ENCODE measurements at regions not wholly inside any gene's neighbourhood (a gene's known extent, or its start where the extent isn't known, plus 50 kb on each side); places are given as distances from the start of the nearest gene placed in this dataset.

DNA sequence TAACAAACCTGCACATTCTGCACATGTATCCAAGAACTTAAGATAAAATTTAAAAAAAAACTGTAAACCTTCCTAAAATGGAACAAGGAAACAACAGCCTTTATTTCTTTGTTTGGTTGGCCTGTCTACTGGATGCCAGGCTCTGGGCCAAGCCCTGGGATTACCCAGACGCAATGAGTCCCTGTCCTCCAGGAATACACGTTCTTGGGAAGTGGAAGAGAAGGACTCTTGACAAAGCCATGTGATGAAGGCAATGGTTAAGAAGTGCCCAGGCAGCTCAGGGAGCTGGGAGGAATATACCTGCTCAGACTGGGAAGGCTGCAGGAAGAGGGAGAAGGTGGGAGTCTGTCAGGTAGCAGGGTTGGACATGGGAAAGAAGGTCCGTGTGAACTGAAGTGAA, 115.4 kb downstream of the AXIN2 start:
- no peak for DNase-seq (ENCODE audit: low read depth in 2 of 2)

DNA sequence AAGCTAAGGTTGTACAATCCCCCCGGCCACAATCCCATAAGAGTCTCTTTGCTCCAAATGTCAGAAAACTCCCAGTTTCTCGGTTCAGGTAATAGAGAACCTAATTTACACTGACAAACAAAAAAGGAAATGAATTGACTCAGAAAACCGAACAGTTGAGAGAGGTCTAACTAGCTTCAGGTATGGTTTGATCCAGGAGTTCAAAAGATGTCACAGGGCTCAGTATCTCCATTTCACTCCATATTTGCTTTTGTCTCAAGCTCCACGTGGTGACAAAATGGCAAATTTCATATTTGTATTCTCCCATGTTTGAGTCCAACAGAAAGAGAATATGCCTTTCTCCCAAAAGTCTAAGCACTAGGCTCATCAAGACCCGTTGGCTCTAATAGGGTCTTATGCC, 117.4 kb downstream of the AXIN2 start:
- no peak for DNase-seq (ENCODE audit: low read depth in 2 of 2)

DNA sequence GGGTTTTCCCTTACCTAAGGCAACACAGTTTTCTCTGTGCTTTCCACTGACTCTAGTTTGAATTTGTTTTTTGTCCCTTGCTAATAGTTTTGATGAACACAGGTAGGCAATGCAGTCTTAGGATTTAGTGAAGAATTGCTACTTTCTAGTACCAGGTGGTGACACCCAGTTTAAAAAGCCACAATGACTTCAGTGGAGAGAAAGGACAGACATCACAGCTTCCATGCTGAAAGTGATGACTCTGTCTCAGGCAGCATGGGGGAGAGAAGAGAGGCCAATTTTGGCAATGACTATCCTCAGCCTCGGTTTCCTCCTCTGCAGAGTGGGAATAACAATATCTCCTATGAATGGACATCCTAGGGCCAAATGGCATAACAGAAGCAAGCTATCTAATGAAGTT, 118.8 kb downstream of the AXIN2 start:
- no peak for DNase-seq (ENCODE audit: low read depth in 2 of 2)

DNA sequence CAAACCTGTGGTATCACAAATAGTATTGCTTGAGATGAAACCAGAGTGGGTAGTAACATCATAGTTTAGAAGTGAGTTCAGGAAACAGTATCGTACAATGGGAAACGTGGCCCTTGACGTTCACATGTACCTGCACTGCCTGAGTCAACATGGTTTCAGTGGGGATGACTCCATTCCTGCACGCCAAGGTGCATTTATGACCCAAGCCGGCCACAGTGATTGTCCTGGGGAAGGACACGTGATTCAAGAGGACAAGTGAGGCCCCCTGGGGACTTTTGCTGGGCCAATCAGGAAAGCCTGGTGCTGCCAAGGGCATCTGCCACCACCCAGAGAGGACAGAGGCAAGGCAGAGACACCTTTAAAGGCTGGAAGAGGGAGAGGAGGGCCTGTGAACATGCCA, 119.2 kb downstream of the AXIN2 start:
- DNase-seq (ENCODE audit: low read depth in 2 of 2): no peak

DNA sequence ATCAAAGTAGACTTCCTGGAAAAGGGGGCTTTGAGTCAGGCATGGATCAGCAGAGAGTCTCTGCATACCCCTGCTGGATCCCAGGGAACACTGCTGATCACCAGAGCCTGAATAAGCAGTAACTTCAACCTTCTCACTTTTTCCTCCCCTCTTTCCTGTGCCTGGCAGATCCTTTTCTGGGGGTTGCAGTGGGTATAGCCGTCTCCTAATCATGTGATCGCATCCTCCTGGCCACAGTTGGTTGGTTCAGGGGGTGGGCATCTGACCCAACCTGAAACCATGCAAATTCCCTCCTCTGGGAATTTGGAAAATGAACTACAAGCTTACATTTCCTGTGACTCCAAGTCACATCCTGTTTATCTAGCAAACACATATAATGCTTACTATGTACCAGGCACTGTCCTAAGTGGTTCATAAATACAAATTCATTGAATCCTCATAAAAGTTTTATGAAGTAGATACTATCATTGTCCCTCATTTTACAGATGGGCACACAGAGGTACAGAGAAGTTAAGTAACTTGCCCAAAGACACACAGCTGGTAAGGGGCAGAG, 120.3 kb downstream of the AXIN2 start:
- DNase-seq (ENCODE audit: low read depth in 2 of 2): no peak

DNA sequence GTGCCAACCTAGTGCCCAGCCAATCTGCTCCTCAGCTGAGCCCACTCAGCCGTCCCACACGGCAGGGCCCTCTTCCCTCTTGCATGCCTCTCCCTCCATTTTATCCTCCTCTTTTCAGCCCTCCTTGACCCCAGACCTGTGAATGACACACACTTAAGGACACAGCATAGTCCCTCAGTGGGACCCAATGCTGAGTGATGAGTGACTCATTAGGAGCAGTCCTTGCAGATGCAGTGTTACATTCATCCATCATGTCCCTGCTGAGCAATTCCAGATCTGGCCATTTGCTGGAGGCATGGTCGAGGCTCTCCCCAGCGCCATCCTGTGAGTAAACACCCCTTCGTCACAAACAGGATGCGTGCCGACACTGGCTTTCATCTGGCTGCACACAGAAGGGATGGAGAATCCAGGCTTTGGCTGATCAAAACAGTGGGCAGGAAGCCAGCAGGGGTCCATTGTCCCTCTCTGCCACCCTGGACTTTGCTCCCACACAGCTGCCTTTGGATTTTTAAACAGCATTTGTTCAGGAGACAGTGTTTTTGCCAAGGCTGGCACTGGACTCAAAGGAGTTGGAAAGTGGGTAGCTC, 122.6 kb downstream of the AXIN2 start:
- DNase-seq (ENCODE audit: low read depth in 2 of 2): no peak

DNA sequence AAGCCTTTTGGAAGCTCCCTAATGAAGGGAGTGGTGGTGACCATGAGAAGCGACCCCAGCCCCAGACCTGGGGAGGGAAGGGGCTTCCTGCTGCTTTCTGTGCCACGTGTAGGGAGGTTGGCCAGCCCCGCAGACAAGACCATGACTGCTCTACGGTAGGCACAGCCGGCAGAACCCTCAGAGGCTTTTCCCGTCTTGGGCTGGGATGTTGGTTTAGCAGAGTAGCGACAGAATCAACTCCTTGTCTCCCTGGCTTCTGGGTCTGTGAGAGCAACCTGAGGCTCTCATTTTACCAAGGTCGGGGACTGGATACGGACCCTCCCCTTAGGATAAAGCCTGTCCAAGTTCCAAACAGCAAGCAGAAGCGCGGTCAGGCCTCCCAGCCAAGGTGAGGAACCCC, 123.3 kb downstream of the AXIN2 start:
- no peak for DNase-seq (ENCODE audit: low read depth in 2 of 2)

DNA sequence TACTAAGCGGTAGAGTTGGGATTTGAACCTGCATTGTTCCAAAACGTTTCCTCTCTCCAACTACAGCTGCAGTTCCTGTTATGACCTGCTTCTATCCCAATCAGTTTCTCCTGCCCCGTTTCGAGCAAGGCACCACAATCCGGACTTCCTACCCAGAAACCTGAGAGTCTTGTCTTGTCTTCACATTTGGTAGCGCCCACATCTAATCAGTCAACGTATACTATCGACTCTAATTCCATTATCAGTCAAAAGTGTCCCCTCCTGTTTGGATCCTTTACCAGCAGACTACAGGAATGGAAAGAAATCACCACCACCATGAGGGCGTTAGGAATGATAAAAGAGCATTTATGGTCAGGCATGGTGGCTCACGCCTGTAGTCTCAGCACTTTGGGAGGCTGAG, 124.6 kb downstream of the AXIN2 start:
- no peak for DNase-seq (ENCODE audit: low read depth in 2 of 2)

DNA sequence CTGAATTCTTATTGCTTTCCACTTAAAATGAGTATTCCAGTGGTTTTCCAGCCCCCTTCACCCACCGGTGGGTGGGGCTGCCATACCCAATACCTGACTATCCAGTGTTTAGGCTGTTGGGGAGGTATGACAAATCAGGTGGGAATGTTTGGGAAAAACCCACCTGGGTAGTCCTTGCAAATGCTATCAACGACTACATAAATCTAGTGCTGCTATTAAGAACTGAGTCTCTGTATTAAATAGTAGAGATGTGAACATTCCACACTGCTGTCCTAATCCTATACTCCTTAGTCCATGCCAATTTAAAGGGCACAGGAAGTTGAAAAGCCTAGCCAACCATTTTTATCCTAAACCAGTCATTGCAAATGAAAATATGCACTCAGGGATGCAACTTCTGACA, 126.6 kb downstream of the AXIN2 start:
- DNase-seq (ENCODE audit: low read depth in 2 of 2): no peak

DNA sequence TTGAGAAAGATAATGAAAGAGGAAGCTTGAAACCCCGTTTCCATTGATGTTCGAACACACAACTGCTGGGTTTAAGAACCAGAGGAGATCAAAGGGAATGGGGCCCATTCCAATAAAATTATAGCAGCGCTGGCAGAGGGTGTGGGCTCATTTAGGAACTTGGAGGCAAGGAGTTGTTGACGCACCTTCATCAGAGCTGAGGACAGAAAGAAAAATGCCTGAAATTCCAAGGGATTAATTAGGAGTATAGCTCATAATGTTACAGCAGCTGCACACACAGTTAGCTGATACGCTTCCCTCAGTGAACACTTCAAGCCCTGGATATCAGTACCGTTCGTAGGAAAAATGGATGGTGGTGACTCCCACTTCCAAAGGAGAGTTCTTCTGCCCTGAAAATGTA, 127.2 kb downstream of the AXIN2 start:
- no peak for DNase-seq (ENCODE audit: low read depth in 2 of 2)

DNA sequence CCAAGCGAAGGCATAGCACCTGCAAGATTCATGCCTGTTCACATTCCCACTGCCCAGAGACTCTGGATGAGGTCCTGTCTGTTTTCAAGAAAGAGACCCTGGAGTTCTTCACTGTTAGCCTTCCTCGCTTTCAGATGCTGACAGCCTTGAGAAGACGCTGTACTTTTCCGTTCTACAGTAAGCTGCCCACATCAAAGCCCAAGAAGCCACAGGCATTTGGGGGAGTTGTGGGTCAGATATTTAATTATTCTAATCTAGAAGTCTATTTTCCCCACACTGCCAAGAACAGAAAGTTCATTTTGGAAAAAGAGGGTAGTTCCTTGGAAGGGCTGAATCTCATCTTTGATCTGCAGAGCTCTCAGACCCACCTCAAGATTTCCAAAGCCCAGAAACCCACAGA, 127.9 kb downstream of the AXIN2 start:
- DNase-seq (ENCODE audit: low read depth in 2 of 2): no peak

DNA sequence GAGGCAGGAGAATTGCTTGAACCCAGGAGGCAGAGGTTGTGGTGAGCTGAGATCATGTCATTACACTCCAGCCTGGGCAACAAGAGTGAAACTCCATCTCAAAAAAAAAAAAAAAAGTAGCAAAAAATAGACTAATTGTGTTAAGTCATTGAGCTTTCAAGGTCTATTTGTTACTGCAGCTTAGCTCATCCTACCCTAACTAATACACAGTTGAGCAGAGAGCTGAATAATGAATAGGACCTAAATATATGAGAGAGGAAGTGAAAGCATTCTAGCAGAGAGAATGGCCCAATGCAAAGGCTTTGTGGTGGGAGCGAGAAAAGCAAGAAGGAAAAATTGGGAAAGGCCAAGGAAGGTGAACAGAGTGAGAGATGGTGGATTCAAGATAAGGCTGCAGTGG, 128.3 kb downstream of the AXIN2 start:
- no peak for DNase-seq (ENCODE audit: low read depth in 2 of 2)

DNA sequence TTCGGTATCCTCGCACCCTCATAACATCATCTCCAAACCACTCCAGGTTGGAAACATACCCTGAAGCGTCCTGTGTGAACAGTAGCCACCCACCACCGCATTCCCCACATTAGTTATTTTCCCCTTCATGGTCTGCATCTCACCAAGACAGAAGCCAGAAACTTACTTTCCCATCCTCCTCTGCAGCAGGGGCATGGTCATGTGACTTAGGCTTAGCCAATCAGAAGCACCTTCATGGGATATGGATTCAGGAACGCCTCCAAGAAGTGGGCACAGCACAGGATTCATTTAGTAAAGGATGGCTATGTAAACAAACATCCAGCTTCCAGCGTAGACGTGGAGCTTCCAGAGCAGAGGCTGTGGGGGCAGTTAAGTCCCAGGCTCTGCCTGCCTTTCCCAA, 130.3 kb downstream of the AXIN2 start:
- no peak for DNase-seq (ENCODE audit: low read depth in 2 of 2)

DNA sequence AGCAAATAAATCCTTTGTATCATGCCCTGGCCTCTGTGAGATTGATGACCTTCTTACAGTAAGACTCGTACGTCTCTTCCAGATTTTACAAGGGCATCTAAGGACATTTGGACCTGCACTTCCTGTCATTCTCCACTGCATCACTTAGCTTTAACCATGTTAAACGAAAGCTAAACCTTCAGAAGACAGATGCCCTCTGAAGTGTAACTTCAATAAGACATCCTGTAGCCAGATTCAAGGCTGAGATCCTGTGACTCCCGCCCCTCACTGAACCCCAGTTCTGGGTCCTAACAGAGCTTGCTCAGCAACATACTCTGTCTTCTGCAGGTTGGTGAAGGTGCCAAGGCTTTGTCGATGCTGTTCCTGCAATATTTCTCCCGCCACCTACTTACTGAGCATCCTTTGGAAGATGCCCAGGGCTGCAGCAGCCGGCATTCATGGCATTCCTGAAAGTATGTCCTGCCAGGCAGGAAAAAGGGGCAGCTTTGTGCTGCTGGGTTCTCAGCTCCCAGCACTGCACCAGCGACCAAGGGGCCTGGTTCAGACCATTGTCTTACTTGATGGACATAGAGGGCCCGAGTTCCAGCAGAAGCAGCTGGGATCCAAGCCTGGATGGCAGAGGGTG, 131.1 kb downstream of the AXIN2 start:
- no peak for DNase-seq (ENCODE audit: low read depth in 2 of 2)

DNA sequence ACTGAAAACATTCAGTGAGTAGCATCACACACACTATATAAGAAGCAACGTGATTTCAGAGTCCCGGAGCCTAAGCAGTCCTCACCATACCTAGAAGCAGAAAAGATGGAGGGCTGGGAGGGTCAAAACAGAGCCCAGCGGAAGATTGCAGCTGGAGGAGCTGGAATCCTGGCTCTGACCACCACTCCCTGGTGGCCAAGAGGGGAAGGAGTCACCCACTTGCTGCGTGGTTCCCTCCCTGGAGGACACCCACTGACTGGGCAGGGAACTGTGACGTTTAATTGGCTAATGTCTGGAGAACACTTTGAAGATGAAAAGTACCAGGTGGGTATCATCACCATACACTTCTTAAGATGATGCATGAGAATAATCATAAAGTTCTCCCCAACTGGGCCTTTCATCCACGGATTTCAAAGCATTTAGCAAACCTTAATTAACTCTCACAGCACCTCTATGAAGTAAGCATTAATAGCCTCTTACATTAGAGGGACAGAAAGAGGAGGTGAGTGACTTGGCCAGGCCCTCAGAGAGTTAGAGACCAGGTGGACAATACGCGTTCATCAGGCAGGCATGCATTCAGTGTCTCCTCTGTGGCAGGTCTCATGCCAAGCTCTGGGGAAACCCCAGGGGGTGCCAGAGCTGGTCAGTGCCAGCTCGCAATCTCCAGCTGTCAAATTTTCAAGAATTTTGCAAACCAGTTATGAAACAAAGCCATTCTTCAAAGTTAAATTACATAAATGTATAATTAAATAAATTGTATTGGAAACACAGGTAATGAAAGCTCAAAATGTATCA, 137.9 kb downstream of the AXIN2 start:
- no peak for DNase-seq (ENCODE audit: low read depth in 2 of 2)

DNA sequence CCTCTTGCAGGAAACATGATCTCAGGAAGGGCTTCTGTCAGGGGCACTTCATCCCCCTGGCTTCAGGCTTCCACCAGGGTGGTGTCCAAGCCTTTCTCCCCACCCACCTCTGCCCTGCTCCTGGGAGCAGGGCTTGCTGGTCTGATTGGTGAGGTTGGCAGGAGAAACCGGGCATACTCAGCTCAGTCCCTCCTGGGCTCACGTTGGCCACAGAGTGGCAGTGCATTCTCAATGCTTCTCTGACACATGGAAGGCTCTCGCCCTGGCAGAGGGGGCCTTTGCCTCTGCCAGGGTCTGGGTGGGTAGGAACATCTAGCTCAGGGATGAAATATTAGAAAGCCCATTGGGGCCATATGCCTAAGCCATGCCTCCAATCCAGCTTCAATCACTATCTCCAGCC, 142.8 kb downstream of the AXIN2 start:
- DNase-seq (ENCODE audit: low read depth in 2 of 2): no peak

DNA sequence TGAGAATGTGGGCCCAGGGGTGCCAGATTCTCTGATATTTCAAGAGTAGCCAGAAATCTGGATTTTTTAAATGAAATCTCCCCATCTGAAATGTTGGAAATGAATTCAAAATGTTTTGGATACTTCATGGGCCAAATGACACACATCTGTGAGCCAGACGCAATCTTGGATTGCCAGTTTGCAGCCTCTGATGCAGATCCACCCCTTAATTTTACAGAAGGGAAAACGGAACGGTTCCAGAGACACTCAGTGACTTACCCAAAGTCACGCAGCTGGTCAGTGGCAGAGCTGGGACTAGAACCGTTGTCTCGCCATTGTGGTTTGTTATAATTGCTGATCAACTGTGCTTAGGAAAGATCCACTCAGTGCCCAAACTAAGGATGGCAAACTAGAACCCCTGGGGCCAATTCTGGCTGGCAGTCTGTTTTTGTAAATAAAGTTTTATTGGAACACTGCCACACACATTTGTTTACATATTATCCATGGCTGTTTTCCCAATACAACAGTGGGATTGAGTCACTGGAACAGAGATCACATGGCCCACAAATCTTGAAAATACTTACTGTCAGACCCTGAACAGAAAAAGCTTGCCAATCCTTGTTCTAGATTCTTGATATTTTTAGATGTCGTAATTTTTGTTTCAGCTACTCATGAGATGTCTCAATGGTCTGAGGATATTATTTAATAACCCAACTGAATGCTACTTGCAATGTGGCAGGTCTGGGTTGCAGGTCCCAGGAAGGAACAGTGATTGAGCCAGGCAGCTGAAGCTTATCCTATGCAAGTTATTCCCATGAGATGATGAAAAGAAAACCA, 143.8 kb downstream of the AXIN2 start:
- no peak for DNase-seq (ENCODE audit: low read depth in 2 of 2)

DNA sequence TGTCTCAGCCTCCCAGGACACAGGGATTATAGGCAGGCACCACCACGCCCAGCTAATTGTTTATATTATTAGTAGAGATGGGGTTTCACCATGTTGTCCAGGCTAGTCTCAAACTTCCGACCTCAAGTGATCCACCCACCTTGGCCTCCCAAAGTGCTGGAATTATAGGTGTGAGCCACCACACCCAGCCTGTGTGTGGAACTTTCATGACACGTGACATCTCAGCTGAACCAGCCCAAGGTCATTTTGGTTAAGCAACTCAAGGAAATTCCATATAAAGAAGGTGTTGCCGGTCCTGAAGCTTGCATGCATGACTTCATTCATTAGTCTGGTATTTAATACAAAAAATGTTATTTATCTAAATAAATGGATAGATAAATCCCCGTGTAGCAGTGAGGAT, 145.5 kb downstream of the AXIN2 start:
- DNase-seq (ENCODE audit: low read depth in 2 of 2): no peak

DNA sequence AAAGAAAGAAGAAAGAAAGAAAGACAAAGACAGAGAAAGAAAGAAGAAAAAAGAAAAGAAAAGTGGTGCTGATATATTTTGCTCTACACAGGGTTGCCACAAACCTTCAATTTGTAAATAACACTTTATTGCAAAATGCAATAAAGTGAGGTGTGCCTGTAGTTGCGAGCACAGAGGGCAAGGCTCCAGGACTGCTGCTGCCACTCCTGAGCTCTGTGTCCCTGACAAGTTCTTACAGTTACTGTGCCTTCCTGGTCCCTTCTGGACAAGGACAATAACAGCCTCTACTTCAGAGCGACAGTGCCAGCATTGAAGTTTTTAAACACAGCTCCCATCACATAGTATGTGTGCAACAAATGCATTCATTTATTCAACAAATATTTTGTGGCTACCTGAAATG, 148.1 kb downstream of the AXIN2 start:
- no peak for DNase-seq (ENCODE audit: low read depth in 2 of 2)

DNA sequence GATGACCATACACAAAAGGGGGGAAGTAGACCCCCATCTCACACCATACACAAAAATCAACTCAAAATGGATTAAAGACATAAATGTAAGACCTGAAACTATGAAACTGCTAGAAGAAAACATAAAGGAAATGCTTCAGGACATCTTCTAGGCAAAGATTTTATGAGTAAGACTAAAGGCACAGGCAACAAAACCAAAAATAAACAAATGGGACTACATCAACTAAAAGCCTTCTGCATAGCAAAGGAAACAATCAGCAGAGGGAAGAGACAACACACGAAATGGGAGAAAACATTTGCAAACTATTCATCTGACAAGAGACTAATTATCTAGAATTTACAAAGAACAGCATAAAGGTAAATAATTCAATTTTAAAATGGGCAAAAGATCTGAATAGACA, 152.1 kb downstream of the AXIN2 start:
- DNase-seq (ENCODE audit: low read depth in 2 of 2): no peak

DNA sequence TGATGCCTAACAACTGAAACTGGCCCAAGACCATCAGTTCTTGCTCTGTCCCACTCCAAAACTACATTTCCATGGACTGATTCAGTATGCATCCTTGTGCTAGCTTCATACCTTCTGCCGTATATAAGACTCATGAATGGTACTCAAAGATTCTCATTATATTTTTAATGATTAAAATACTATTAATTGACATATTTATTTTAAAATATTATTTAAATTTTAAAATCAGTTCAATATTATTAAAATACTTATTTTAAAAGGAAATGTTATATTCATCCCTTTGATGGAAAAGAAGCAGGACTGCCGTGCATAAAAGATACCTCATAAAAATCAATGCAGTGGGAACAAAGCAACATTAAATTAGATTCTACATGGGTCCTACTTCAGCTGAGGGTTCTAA, 153.4 kb downstream of the AXIN2 start:
- no peak for DNase-seq (ENCODE audit: low read depth in 2 of 2)

DNA sequence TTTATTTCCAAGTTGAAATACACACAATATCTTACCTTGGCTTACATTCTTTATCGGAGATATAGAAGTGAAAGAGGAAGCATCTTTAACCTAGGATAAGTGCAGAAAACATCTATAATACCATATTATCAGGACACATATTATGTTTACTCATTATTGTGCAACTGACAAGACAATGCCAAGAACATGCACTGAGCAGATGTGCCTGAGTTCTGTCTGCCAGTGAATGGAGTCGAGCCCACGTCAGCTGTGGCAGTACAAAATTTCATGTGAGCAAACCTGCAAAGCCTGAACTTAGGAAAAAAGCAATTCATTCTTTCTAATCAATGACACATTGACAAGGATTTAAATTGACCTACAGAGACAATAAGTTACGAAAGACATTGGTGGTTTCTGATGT, 154.4 kb downstream of the AXIN2 start:
- DNase-seq (ENCODE audit: low read depth in 2 of 2): no peak
